ENCODE measurements at regions not wholly inside any gene's neighbourhood (a gene's known extent, or its start where the extent isn't known, plus 50 kb on each side); places are given as distances from the start of the nearest gene placed in this dataset.

DNA sequence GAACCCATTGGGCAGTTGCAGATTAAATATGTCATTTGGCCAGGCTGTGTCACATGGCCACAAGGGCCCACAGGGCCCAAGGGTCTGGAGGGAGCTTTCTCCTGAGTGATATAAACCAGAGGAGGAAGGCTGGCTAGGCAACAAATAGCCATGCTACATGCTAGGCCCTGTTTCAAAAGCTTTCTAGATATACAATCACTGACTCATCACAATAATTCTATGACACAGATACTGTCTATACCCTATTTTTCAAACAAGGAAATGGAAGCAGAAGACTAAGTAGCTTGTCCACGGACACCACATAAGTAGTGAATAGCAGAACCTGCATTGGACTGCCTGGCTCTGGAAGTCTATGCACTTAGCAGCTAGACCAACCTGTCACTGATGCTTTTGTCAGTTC lies 625.4 kb downstream of the NTRK3 start:
- ChIA-PET CTCF (ENCODE audit: partially characterized antibody) (interaction anchor here (0.6 to 1.2 kb wide), 3 partner anchors 11 to 409 kb away, joined by 3 read pairs; no protein-coding TSS in a partner anchor), POLR2A (ENCODE audit: partially characterized antibody) (no interaction called here)
- Histone ChIP-seq H3K27ac (ENCODE audit: low read depth, low read length) (no peak overlapping the region), H4K5ac (ENCODE audit: insufficient read length, low read depth, low read length) (no peak overlapping the region), H3K36me3 (ENCODE audit: control insufficient read depth in 2 of 4, insufficient read depth in 4 of 4, low read length in 3 of 4) (no peaks in the 10 kb centered on the region), H3K4ac (replicated peaks; ENCODE audit: insufficient read length, low read depth, low read length) (no peak overlapping the region), H3K18ac (ENCODE audit: extremely low read depth, low read length) (no peak overlapping the region), H2BK120ac (replicated peaks; ENCODE audit: low read depth, low read length) (no peak overlapping the region), H3K4me2 (ENCODE audit: insufficient read depth in 1 of 2, low read depth in 2 of 2, low read length in 2 of 2) (no peak overlapping the region), H3K14ac (ENCODE audit: insufficient read length) (no peak overlapping the region), H2AK5ac (ENCODE audit: low read depth, low read length) (no peak overlapping the region), H3K4me3 (ENCODE audit: extremely low read depth in 1 of 4, insufficient read depth in 2 of 4, low read depth in 3 of 4, low read length in 4 of 4) (no peak overlapping the region), H4K20me1 (replicated peaks in 1 of 2; ENCODE audit: control insufficient read depth in 1 of 2, insufficient read depth in 2 of 2, low read length in 2 of 2) (no peaks in the 10 kb centered on the region), H3K27me3 (replicated peaks in 1 of 4; ENCODE audit: control insufficient read depth in 3 of 4, extremely low read depth in 1 of 4, insufficient read depth in 3 of 4, low read length in 3 of 4) (no peaks in the 10 kb centered on the region), H2AFZ (ENCODE audit: low read length) (no peak overlapping the region), H2BK5ac (ENCODE audit: low read depth, low read length) (no peak overlapping the region), H3K9ac (replicated peaks in 1 of 4; ENCODE audit: extremely low read depth in 1 of 4, low read depth in 3 of 4, low read length in 3 of 4) (no peak overlapping the region), H3K23ac (ENCODE audit: insufficient read length) (no peak overlapping the region), H2BK15ac (ENCODE audit: low read length) (no peak overlapping the region), H3K4me1 (replicated peaks in 1 of 4; ENCODE audit: control insufficient read depth in 3 of 4, insufficient read depth in 4 of 4, low read length in 3 of 4) (no peaks in the 10 kb centered on the region), H3K23me2 (ENCODE audit: low read depth, low read length) (no peaks in the 10 kb centered on the region), H3K9me3 (ENCODE audit: insufficient read depth in 2 of 2, low read depth in 1 of 2, low read length in 1 of 2) (no peaks in the 10 kb centered on the region), H3K56ac (replicated peaks; ENCODE audit: insufficient read length, low read depth, low read length) (no peak overlapping the region), H4K8ac (ENCODE audit: extremely low read depth, insufficient read depth, low read length) (no peak overlapping the region), H2BK20ac (ENCODE audit: low read length) (no peak overlapping the region), H3K79me2 (ENCODE audit: control insufficient read depth in 1 of 2, insufficient read depth in 2 of 2, low read length in 2 of 2) (no peaks in the 10 kb centered on the region), H3K79me1 (ENCODE audit: low read depth, low read length) (no peaks in the 10 kb centered on the region), H4K91ac (replicated peaks; ENCODE audit: insufficient read length, low read length) (no peak overlapping the region), H2BK12ac (ENCODE audit: low read depth, low read length) (no peak overlapping the region)
- TF ChIP-seq, protein P1, sequence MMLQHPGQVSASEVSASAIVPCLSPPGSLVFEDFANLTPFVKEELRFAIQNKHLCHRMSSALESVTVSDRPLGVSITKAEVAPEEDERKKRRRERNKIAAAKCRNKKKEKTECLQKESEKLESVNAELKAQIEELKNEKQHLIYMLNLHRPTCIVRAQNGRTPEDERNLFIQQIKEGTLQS (IDR thresholded peaks at IDR 0.05; ENCODE audit: insufficient read depth, low read depth, low read length): no peak
- FAIRE-seq (no peak), DNase-seq (ENCODE audit: low read depth in 1 of 2, low spot score in 2 of 2) (no peak)
- WGBS, 2 experiments (ENCODE audit: extremely low coverage in 1 of 2, insufficient coverage in 1 of 2, insufficient read length in 1 of 2, insufficient replicate concordance in 2 of 2, low coverage in 1 of 2, low lambda C conversion rate in 2 of 2, missing lambda C conversion rate in 1 of 2): 81% methylated on average over 1 of the region's 1 CpG; no CpG with 5 or more reads in 1 of the 2 experiments
